C4-2B (cell line): ENCODE measurements at regions not wholly inside any gene's neighbourhood (a gene's known extent, or its start where the extent isn't known, plus 50 kb on each side); places are given as distances from the start of the nearest gene placed in this dataset.

Experiments used
- H3K27ac ChIP-seq: fragments of 450-650 bp; 2 replicates; pipeline ENCODE4 v1.5.1; 2017
- ZFX ChIP-seq: fragments of 450-650 bp; IDR thresholded peaks from 2 replicates; pipeline ENCODE4 v1.6.1; 2017
- TF ChIP-seq, protein P1 (sequence below): fragments of 450-650 bp; conservative IDR thresholded peaks from 2 replicates; pipeline ENCODE4 v1.5.1; 2017; ENCODE audit warnings: mild to moderate bottlenecking

DNA sequence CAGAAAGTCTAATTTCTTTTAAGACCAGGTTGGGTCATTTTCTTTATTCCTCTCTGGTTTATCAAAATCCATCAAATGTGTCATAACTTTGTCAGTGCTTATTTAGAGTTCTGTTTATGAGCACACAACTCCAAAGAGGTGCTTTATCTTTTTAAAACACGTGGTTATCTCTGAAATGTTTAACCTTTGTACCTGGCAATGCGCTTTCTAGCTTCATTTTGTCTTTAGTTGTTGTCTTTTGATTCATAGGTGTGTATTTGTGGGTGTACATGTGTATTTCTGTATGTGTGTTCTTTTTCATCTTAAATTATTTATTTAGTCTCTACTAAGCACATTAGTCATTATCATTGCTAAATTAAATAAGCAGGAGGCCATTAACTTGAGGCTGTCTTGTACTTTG, 251.4 kb downstream of the JRKL start:
- no peak overlapping the region for H3K27ac ChIP-seq
- no peak for TF ChIP-seq ZFX
- TF ChIP-seq, protein P1, sequence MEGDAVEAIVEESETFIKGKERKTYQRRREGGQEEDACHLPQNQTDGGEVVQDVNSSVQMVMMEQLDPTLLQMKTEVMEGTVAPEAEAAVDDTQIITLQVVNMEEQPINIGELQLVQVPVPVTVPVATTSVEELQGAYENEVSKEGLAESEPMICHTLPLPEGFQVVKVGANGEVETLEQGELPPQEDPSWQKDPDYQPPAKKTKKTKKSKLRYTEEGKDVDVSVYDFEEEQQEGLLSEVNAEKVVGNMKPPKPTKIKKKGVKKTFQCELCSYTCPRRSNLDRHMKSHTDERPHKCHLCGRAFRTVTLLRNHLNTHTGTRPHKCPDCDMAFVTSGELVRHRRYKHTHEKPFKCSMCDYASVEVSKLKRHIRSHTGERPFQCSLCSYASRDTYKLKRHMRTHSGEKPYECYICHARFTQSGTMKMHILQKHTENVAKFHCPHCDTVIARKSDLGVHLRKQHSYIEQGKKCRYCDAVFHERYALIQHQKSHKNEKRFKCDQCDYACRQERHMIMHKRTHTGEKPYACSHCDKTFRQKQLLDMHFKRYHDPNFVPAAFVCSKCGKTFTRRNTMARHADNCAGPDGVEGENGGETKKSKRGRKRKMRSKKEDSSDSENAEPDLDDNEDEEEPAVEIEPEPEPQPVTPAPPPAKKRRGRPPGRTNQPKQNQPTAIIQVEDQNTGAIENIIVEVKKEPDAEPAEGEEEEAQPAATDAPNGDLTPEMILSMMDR: no peak

DNA sequence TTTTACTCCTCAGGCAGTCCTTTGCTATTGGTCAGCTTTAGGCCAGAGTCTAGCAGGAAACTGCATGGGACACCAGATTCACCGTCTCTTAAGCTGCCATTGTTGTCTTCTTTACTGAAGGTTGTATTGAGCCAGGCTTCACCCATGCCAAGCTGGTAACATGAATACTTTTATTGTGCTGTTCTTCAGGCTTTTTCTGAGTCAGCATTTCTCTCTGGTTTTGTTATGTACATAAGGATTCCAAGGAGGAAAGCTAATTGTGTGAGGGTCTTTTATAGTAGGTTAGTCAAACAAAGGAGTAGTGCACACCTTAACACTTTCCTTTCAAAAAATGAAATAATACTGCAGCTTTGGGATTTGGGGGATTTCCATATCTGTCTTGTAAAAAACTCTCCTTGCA, 252.8 kb downstream of the JRKL start:
- TF ChIP-seq, protein P1: no peak
- TF ChIP-seq ZFX: no peak

DNA sequence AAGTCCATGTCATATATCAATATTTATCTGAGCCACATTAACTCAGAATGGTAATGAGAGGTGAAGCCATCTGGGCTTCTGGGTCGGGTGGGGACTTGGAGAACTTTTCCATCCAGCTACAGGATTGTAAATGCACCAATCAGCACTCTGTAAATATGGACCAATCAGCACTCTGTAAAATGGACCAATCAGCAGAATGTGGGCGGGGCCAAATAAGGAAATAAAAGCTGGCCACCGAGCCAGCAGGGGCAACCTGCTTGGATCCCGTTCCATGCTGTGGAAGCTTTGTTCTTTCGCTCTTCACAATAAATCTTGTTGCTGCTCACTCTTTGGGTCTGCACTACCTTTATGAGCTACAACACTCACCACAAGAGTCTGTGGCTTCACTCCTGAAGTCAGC, 253.4 kb downstream of the JRKL start:
- H3K27ac ChIP-seq: no peak overlapping the region
- TF ChIP-seq ZFX: no peak
- TF ChIP-seq, protein P1: no peak

More for the DNA sequence above, 252.8 kb downstream of the JRKL start:
- no peak overlapping the region for H3K27ac ChIP-seq

DNA sequence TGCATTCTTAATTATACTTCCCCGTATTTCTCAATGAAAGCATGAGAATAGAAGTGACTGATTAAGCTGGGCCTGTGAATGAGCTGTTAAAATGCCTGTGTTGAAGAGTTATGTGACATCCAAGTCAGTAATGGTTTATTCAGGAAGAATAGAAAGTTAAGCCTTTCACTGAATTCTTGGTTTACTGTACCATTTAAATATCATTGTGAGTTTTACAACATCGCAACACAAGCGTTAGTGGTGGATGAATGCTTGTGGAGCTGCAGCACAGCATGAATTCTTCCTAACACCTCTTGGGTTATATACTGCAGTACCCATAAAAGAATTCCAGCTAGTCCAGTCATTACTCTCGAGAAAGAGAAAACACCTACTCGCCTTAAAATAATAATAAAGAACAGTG, 257.8 kb downstream of the JRKL start:
- no peak for TF ChIP-seq ZFX
- TF ChIP-seq, protein P1: no peak
- no peak overlapping the region for H3K27ac ChIP-seq

DNA sequence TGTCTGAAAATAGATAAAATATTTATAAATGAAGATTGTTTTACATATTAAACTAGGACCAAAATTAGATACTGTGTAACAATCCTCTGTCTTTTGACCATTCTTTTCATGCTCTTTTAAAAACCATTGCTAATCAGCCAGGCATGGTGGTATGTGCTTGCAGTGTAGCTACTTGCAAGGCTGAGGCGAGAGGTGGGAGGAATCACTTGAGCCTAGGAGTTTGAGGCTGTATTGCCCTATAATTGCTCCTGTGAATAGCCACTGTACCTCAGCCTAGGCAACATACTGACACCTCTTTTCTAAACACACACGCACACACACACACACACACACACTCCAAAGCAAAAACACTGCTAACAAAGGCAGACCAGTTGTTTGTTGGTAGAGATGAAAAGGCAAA, 259.2 kb downstream of the JRKL start:
- TF ChIP-seq, protein P1: no peak
- TF ChIP-seq ZFX: no peak
- no peak overlapping the region for H3K27ac ChIP-seq

DNA sequence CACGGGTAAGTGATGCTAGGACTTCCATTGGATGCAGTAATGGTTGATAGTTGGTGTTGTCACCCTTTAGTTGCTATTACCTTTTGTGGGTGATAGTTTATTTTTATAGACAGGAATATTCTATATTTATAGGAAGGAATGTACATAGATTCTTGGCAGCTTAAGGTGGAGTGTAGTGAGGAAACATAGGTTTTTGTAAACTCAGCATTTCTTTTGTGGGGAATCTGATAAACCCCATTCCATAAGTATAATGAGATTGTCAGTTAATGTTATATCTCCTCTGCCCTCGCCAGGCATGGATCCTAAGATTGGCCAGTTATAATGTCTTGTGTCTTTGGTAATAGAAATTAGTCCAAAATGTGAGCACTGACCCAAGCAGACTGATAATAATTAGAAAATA, 262.7 kb downstream of the JRKL start:
- TF ChIP-seq ZFX: no peak
- TF ChIP-seq, protein P1: no peak
- H3K27ac ChIP-seq: no peak overlapping the region

DNA sequence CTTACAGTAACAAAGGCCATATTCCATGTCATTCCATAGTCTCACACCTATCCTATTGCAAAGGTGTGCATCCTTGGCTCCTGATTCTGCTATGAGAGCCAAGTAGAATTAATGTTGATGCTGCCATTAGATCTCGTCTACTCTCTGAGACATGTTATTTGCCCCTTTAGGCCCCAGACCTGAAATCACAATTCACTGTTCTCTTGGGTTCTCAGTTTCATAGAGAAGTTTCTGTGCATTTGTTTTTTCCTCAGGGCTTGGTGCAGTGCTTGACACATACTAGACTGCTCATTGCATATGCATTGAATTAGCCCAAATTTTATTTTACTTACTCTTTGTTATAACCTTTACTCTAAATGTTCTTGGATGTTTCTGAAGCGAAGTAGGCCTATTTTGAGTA, 265.7 kb downstream of the JRKL start:
- TF ChIP-seq, protein P1: no peak
- no peak for TF ChIP-seq ZFX
- H3K27ac ChIP-seq: no peak overlapping the region
